ENCODE measurements at regions not wholly inside any gene's neighbourhood (a gene's known extent, or its start where the extent isn't known, plus 50 kb on each side); places are given as distances from the start of the nearest gene placed in this dataset.

DNA sequence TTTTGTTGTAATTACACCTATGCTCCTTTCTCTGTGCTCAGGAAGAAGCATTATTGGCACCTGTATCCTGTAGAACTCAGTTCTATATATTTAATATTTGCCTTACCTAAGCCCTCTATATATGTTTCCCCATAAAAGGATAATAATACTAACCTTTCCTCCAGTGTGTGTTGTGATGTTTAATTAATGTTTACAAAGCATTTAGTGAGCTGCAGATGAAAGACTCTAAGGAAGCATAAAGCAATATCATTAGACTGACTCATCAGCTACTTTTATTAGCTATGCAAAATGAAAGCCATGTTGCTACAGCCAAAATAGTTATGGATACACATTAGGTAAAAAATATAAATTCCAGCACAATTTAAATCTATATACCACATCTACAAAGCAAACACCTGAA lies 93.6 kb upstream of the PTPN13 start:
- TF ChIP-seq ZBTB21 (CRISPR knock-in tag; IDR thresholded peaks at IDR 0.05; ENCODE audit: borderline replicate concordance) (no peak), ZNF425 (CRISPR knock-in tag; conservative IDR thresholded peaks at IDR 0.05) (no peak), ARID4B (CRISPR knock-in tag; IDR thresholded peaks at IDR 0.05; ENCODE audit: borderline replicate concordance) (no peak), MXD4 (CRISPR knock-in tag; IDR thresholded peaks at IDR 0.05; ENCODE audit: borderline replicate concordance) (no peak), JAZF1 (CRISPR knock-in tag; IDR thresholded peaks at IDR 0.05) (no peak), CTCF (IDR thresholded peaks at IDR 0.05) (no peak), FOXK1 (CRISPR knock-in tag; IDR thresholded peaks at IDR 0.05) (no peak)
- TF ChIP-seq, protein P1, sequence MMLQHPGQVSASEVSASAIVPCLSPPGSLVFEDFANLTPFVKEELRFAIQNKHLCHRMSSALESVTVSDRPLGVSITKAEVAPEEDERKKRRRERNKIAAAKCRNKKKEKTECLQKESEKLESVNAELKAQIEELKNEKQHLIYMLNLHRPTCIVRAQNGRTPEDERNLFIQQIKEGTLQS (CRISPR knock-in tag; conservative IDR thresholded peaks at IDR 0.05) = no peak
- no peaks in the 10 kb centered on the region for H3K27me3 Mint-ChIP-seq (ENCODE audit: low read depth)
- DNase-seq (ENCODE audit: low spot score) (no peak), ATAC-seq (no peak)
- ChIA-PET POLR2A (interaction anchor here (0.6 kb wide), 1 partner anchor 13 kb away, joined by 3 read pairs; no protein-coding TSS in a partner anchor), CTCF (interaction anchor here (1.8 to 2.6 kb wide), 3 partner anchors 39 to 316 kb away, joined by 4 to 16 read pairs (median 5); no protein-coding TSS in a partner anchor)
- no peaks in the 10 kb centered on the region for H3K9me3 Mint-ChIP-seq
- H3K36me3 Mint-ChIP-seq = no peaks in the 10 kb centered on the region
- peaks cover 25% of the 10 kb centered on the region for H3K4me1 Mint-ChIP-seq
- no peak overlapping the region for H3K4me3 Mint-ChIP-seq
- no peak overlapping the region for H3K27ac Mint-ChIP-seq

DNA sequence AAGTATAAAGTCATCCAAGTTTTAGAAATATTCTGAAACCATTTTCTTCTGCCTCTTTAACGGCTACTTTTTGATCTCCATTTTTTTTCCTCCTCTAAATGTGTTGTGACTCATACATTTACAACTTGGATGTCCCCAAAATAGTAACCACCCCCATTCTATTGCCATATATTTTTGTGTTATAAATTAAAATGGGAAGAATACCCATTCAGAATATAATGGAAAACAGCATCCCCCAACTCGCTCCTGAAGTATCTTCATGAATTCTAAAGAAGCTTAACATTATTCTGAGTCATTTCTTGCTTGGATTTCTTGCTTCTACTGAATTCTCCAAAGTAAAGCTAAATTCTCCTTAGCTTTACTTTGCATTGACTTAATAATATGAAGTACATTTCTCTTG lies 92.0 kb upstream of the PTPN13 start:
- CTCF ChIA-PET = no interaction called here
- H3K27me3 Mint-ChIP-seq (ENCODE audit: low read depth) = no peaks in the 10 kb centered on the region
- H3K9me3 Mint-ChIP-seq = no peaks in the 10 kb centered on the region
- no peak overlapping the region for H3K27ac Mint-ChIP-seq
- ATAC-seq (no peak), DNase-seq (ENCODE audit: low spot score) (no peak)
- H3K4me1 Mint-ChIP-seq = peaks cover 20% of the 10 kb centered on the region
- no peaks in the 10 kb centered on the region for H3K36me3 Mint-ChIP-seq
- POLR2A ChIA-PET = no interaction called here
- H3K4me3 Mint-ChIP-seq = no peak overlapping the region
- TF ChIP-seq TP53 (CRISPR knock-in tag; IDR thresholded peaks at IDR 0.05) = no peak
- no peak for TF ChIP-seq CREM (CRISPR knock-in tag; IDR thresholded peaks at IDR 0.05)
- no peak for TF ChIP-seq GRHL2 (CRISPR knock-in tag; IDR thresholded peaks at IDR 0.05; ENCODE audit: insufficient replicate concordance, severe bottlenecking)
- TF ChIP-seq, protein P2, sequence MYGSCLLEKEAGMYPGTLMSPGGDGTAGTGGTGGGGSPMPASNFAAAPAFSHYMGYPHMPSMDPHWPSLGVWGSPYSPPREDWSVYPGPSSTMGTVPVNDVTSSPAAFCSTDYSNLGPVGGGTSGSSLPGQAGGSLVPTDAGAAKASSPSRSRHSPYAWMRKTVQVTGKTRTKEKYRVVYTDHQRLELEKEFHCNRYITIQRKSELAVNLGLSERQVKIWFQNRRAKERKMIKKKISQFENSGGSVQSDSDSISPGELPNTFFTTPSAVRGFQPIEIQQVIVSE (CRISPR knock-in tag; IDR thresholded peaks at IDR 0.05; ENCODE audit: borderline replicate concordance) = no peak
- TF ChIP-seq ARID4B (CRISPR knock-in tag; IDR thresholded peaks at IDR 0.05; ENCODE audit: borderline replicate concordance) = no peak
- TF ChIP-seq ZNF317 (CRISPR knock-in tag; IDR thresholded peaks at IDR 0.05; ENCODE audit: borderline replicate concordance, low read depth) = no peak
- no peak for TF ChIP-seq TCF7 (CRISPR knock-in tag; IDR thresholded peaks at IDR 0.05; ENCODE audit: low read depth)
- no peak for TF ChIP-seq JUN (CRISPR knock-in tag; IDR thresholded peaks at IDR 0.05)
- TF ChIP-seq, protein P3, sequence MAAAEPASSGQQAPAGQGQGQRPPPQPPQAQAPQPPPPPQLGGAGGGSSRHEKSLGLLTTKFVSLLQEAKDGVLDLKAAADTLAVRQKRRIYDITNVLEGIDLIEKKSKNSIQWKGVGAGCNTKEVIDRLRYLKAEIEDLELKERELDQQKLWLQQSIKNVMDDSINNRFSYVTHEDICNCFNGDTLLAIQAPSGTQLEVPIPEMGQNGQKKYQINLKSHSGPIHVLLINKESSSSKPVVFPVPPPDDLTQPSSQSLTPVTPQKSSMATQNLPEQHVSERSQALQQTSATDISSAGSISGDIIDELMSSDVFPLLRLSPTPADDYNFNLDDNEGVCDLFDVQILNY (CRISPR knock-in tag; IDR thresholded peaks at IDR 0.05) = no peak
- TF ChIP-seq SOX15 (CRISPR knock-in tag; IDR thresholded peaks at IDR 0.05) = no peak
- TF ChIP-seq, protein P4, sequence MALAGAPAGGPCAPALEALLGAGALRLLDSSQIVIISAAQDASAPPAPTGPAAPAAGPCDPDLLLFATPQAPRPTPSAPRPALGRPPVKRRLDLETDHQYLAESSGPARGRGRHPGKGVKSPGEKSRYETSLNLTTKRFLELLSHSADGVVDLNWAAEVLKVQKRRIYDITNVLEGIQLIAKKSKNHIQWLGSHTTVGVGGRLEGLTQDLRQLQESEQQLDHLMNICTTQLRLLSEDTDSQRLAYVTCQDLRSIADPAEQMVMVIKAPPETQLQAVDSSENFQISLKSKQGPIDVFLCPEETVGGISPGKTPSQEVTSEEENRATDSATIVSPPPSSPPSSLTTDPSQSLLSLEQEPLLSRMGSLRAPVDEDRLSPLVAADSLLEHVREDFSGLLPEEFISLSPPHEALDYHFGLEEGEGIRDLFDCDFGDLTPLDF (CRISPR knock-in tag; IDR thresholded peaks at IDR 0.05) = no peak
